GM19397 (cell line): ENCODE measurements at regions not wholly inside any gene's neighbourhood (a gene's known extent, or its start where the extent isn't known, plus 50 kb on each side); places are given as distances from the start of the nearest gene placed in this dataset.
"Not testable (repeated sequence)": the region's sequence is repeated elsewhere in the genome, so short reads cannot be mapped to it uniquely, and the experiment has no call there.

Source experiments
- ATAC-seq: cut with Tn5 transposase; IDR thresholded peaks from one replicate; pipeline ENCODE4 v1.9.1; 2021; ENCODE audit warnings: mild to moderate bottlenecking, moderate library complexity; ENCODE audit not compliant: unreplicated experiment

GRCh38 chr4:112940336-112940735 is 109.1 kb upstream of the ANK2 start:
- no peak for ATAC-seq

- no peak for ATAC-seq
Observed at GRCh38 chr4:112942077-112942476, 107.4 kb upstream of the ANK2 start.

- ATAC-seq: no peak
Observed at GRCh38 chr4:112942997-112943396, 106.5 kb upstream of the ANK2 start.

- no peak for ATAC-seq
Observed at GRCh38 chr4:112944006-112944405, 105.4 kb upstream of the ANK2 start.

- no peak for ATAC-seq
Observed at GRCh38 chr4:112946127-112946526, 103.3 kb upstream of the ANK2 start.

GRCh38 chr4:112947616-112948015 is 101.8 kb upstream of the ANK2 start:
- no peak for ATAC-seq

- no peak for ATAC-seq
Observed at GRCh38 chr4:112951362-112952312, 97.8 kb upstream of the ANK2 start.

GRCh38 chr4:112952313-112952700 is 97.1 kb upstream of the ANK2 start:
- ATAC-seq: no peak

- ATAC-seq: no peak
Observed at GRCh38 chr4:112953262-112953661, 96.2 kb upstream of the ANK2 start.

GRCh38 chr4:112954286-112954685 is 95.2 kb upstream of the ANK2 start:
- no peak for ATAC-seq

- no peak for ATAC-seq
Observed at GRCh38 chr4:112956484-112956896, 93.0 kb upstream of the ANK2 start.

- ATAC-seq: not testable (repeated sequence)
Observed at GRCh38 chr4:112957764-112958163, 91.7 kb upstream of the ANK2 start.

GRCh38 chr4:112966701-112967488 is 82.6 kb upstream of the ANK2 start:
- no peak for ATAC-seq

GRCh38 chr4:112968451-112969159 is 80.8 kb upstream of the ANK2 start:
- no peak for ATAC-seq

GRCh38 chr4:112970903-112971302 is 78.5 kb upstream of the ANK2 start:
- ATAC-seq: no peak

- no peak for ATAC-seq
Observed at GRCh38 chr4:112973750-112974251, 75.7 kb upstream of the ANK2 start.

- ATAC-seq: no peak
Observed at GRCh38 chr4:112975567-112976355, 73.7 kb upstream of the ANK2 start.

- no peak for ATAC-seq
Observed at GRCh38 chr4:112978691-112979472, 70.6 kb upstream of the ANK2 start.

GRCh38 chr4:112979881-112980421 is 69.5 kb upstream of the ANK2 start:
- ATAC-seq: no peak
